LHCN-M2 (cell line): ENCODE measurements at regions not wholly inside any gene's neighbourhood (a gene's known extent, or its start where the extent isn't known, plus 50 kb on each side); places are given as distances from the start of the nearest gene placed in this dataset.

Experiments used
- DNase-seq: peaks from one replicate; pipeline ENCODE4 v3.0.0-alpha.2; 2012; ENCODE audit warnings: low read depth

DNA sequence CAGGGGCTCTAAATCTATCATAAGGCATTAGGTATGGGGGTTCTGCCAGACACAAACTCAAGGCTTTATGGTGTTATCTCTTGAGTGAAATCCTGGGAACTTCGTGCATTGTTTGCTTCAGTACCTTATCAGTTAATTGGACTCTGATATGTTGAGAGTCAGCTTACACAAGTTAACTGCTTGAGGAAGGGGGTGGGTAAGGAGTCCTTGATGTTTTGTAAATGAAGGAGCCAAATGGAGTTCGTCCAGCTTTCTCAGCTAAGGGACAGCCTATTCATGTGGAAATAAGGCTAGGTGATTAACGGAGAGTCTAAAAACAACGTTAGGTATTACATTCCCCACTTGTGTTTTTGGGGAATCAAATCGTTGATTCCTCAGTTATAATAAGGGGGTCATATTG, 157.4 kb downstream of the TRIM27 start:
- DNase-seq: no peak

DNA sequence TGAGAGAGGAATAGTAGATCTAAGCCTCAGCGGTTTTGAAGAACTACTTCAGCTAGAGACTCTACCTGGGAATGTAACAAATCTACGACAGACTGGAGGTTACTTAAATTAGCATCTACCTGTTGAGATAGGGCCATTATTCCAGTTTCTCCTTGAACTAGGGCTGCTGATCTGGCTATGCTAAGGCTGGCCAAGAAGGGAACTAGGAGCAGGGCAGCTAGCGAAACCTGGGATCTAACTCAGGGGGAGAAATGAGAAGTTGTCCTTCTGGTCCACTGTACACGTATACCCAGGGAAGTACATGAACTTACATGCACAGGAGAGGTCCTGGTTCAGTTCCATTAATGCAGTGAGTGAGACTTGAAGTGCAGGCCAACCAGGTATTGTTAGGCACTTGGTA, 156.7 kb downstream of the TRIM27 start:
- DNase-seq: no peak

DNA sequence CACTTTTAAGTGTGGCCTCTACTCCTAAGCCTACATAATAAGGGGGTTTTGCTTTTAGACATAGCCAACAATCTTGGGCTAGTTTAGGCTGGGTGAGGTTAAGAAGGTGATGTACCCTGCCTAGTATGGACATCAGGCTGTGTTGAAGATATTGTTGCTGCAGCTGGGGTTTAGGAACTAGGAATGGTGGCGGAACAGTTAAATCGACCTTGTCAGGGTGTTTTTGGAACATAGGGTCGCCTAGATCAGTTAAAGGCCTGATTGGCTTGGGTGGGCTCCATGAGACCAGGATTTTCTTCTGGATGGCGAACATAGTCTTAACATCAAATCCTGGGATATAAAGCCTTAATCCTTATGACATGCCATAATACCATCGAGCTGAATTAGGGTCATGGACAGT, 156.1 kb downstream of the TRIM27 start:
- DNase-seq: no peak

DNA sequence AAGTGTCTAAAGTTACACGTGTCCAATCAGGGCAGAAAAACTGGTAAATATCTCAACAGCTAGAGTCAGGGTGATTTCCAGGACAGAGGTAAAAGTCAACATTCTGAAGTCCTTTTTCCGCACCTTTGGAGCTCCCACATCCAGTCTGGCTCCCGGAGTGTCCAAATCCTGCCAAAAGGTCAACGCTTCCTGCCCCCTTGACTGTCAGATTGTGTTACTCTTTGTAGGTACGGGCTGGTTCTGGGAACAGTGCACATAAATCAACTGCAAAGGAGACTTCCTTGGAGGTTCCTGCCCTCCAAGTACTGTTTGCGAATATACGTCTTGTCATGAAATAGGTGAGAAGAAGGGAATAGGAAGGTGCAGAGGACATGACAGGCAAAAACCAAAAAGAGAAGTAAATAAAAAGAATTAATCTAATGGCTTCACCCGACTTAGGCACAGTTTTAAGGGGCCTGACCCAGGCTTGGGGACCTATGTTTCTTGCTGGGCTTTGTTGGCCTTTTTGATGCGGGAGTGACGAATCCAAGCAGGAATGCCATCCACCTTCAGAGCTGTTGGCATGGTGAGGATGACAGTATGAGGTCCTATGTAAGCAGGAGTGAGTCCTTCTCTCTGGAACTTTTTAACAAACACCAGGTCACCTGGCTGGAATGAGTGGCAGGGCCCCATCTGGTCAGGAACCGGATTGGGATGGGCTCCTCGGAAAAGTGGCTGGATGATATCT, 155.4 kb downstream of the TRIM27 start:
- no peak for DNase-seq

DNA sequence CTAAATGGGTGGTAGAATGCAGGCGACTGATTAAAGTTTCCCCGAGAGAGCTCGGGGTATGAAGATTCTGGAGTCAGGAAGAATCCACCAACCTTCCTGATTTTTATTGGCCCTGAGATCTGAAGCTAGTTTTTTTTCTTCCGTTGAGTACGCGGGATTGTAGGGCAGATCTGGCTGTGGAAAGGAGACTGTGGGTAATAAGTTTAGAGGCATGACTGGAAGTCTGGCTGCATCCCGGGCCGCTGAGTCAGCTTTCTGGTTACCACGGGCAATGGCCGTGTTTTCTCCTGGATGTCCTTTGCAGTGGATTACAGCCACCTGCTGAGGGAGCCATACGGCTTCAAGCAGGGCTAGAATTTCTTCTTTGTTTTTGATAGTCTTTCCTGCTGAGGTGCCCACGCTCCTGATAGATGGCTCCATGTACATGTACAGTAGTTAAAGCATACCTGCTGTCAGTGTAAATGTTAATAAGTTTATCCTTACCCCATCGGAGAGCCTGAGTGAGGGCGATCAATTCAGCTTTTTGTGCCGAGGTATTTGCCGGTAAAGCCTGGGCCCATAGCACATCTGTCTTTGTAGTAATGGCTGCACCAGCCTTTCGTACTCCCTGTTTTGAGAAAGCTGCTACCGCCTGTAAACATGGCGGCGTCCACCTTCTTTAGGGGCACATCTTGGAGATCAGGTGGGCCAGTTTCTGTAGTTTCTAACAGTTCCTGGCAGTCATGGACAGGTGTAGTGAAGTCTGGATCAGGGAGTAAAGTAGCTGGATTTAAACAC, 154.0 kb downstream of the TRIM27 start:
- peak; percentile 56 for DNase-seq

DNA sequence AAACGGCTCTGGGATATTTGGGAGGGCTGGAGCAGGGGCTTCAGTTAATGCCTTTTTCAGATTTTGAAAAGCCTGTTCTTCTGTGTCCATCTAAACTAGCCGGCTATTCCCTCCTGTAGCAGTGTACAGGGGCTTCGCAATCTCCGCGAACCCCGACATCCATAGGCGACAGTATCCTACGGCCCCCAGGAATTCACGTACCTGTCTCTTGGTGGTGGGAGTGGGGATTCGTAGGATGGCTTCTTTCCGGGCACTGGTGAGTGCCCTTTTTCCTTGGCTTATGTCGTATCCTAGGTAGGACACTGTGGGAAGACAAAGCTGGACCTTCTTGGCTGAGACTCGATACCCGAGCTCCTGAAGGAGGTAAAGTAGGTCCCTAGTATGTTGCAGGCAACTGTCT, 153.1 kb downstream of the TRIM27 start:
- DNase-seq: no peak

DNA sequence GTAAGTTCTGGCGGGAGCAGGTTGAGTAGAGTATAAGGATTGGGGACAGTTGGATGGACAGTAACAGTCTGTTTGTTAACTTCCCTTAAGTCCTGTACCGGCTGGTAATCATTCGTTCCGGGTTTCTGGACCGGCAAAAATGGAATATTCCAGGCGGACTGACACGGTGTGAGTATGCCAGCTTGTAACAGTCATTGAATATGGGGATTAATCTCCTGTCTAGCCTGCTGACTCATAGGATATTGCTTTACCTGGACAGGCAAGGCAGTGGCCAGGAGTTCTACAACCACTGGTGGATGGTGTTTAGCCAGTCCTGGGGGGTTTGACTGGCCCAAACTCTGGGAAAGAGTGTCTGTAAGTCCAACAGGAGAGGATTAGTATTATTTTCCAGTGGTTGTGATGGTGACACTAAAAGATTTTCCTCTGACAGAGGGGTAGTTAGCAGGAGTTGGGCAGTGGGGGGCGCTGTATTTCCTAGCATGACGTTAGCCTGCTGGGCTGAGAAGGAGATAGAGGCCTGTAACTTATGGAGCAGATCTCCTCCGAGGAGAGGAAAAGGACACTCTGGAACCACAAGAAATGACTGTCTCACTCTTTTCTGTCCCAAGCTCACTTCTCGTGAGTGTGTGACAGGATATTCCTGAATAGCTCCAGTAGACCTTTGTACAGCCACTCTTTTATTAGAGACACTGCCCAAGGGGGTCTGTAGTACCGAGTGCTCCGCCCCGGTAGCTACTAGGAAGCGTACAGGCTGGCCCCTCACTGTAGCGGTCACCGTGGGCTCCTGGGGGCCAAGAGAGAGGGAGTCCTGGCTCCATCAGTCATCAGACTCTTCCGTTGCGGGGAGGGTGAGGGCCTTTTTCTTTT, 152.2 kb downstream of the TRIM27 start:
- DNase-seq: no peak

DNA sequence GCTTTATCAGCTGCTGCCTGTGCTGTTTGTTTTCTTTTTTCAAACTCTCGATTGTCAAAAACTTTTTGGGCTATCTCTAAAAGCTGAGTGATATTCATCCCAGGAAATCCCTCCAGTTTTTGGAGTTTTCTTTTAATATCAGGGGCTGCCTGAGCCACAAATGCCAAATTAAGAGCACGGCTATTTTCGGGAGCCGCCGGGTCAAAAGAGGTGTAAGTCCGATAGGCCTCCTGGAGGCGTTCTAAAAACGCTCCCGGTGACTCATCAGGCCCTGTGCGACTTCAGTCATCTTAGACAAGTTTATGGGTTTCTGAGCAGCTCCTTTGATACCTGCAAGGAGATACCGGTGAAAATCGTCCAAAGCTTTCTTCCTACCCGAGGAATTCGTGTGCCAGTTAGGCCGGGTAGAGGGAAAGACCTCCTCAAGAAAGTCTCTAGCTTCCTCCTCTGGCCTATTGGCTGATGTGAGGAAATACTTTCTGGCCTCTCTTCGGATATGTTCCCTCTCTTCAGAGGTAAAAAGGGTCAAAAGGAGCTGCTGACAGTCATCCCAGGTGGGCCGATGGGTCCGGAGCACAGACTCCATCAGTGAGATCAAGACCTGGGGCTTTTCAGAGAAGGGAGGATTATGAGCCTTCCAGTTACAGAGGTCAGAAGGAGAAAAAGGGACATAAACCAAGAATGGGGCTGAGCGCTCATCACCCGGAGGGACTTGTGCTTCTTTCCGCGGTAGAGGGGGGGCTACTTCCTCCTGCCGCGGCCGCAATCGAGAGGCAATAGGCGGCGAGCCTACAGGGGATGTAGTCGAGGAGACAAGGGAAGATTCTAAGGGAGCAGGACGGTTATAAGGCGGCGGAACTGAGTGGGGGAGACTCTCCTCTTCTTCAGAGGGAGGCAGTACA, 151.1 kb downstream of the TRIM27 start:
- no peak for DNase-seq

DNA sequence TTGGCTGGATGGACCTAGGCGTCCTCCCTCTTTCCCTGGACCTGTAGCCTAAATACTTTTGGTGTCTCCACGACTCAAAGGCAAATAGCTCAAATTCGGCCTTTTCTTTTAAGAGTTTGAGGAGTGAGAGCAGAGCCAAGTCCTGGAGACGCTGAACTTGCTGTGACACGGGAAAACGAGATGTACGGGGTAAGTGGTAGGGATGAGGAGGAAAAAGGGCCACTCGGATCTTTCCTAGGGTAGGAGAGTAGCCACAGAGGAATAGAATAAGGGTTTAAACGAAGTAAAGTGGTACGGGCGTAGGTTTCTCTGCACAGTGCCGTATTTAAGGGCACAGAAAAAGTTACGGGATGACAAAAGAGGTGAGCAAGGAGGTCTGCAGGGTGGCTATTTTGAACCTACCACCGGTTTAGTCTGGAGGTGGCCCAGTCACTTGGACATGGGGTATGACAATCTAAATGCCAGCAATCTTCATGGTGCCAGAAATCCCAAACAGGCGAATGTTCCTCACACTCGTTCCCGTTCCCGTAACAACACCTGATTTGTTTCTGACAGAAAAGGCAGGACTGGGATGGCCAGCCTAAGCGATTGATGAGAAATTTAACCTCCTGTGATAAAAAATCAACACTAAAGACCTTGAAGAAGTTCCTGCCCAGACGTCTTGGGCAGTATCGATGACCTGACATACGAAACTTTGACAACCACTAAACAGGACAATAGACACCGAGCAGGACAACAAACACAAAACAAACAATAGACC, 149.3 kb downstream of the TRIM27 start:
- DNase-seq: no peak

DNA sequence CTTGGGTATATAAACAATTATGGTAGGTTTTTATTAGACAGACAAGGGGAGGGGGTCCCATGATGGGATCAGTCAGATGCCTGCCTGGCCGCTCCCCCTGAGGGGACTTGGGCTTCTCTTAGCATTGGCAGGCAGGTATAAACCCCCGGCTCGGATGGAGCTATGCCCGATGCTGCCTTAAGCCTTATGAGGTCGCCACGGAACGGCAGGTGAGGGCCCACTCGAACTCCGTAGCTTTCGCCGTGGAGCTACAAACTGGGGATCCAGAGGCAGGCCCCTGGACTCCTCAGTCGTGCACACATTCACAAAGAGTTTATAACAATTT, 148.8 kb downstream of the TRIM27 start:
- DNase-seq: no peak

DNA sequence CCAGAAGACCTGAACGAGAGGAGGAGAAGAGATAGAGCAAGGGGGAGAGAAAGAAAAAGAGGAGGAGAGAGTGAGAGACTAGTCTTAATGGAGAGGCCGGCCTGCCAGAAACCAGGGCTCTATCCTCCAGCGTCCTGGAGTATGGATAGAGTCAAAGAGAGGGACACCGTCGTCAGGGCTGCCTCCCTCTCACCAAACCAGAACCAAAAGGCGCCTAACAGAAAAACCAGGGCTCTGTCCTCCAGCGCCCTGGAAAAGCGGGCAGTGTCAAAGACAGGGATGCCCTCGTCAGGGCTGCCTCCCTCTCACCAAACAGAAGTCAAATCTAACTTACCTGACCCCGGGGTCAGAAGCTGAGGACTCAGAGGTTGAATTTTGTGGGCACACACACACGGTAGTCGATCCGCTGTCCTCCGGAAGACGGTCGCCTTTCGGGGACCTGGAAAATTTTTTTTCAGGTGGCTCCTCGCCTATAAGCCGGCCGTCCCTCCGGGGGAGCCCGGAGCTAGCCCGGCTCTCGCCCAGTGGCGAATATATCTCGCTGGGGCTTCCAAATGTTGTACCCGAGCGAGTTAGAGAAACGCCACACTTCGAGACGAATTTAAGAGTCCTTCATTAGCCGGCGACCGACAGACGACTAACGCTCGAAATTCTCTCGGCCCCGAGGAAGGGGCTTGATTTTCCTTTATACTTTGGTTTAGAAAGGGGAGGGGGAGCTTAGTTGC, 148.2 kb downstream of the TRIM27 start:
- DNase-seq: no peak

DNA sequence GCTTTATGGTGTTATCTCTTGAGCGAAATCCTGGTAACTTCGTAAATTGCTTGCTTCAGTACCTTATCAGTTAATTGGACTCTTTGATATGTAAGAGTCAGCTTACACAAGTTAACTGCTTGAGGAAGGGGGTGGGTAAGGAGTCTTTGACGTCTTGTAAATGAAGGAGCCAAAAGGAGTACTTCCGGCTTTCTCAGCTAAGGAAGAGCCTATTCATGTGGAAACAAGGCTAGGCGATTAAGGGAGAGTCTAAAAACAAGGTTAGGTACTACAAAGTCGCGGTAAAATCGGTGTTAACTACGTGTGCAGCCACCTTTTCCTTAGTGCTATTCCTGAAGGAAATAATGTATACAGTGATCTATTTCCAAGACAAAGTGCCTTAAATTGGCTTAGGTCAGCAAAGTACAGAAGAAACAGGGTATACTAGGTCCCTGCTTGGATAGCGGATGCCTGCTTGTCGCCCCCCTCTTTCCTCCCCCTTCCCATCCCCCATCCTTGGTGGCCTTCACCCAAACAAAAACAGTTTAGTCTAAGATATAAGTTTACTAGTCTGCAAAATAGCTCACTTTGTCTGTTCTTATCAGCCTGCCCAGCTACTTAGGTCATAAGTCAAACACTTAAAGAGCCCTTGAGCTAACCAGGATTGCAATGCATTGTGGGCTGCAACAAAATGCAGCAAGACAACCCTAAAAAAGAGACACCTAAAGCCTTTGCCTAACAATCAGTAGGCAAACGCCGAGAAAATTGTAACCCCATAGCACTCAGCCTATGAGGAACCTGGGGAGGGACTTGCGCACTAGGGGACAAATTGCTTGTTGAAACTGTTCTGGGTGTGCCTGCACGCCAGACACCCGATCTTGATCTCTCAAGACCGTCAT, 147.3 kb downstream of the TRIM27 start:
- DNase-seq: no peak

DNA sequence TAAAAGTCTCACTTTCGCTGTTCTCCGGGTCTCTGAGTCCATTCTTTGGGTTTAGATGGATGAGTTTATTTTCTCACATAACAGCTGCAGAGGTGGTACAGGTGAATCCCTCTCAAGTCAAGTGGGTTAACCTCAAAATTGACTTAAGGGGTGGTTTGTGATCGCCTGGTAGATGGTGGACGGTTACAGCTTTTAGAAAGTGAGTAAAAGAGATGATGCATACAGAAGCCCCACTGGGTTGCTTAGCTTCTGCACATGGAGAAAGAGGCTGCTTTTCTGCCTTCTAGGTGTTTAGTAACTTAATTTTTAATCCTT, 146.7 kb downstream of the TRIM27 start:
- DNase-seq: no peak

DNA sequence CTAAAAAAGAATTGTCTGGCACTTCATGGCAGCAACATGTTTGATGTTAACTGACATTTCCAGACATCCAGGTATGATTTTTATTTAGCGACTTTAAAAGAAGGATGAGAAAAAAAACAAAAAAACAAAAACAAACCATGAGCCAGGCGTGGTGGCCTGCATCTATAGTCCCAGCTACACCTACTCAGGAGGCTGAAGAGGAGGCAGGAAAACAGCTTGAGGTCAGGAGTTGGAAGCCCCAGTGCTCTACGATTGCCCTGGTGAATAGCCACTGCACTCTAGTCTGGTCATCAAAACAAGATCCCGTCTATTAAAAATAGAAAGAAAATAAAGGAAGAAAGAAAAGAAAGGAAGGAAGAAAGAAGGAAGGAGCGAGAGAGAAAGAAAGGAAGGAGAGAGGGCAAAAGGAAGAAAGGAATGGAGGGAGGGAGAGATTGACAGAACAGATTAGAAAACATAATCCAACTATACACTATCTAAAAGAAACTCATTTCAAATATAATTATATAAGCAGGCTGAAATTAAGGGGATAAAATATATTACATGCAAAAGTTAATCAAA, 141.6 kb downstream of the TRIM27 start:
- no peak for DNase-seq

DNA sequence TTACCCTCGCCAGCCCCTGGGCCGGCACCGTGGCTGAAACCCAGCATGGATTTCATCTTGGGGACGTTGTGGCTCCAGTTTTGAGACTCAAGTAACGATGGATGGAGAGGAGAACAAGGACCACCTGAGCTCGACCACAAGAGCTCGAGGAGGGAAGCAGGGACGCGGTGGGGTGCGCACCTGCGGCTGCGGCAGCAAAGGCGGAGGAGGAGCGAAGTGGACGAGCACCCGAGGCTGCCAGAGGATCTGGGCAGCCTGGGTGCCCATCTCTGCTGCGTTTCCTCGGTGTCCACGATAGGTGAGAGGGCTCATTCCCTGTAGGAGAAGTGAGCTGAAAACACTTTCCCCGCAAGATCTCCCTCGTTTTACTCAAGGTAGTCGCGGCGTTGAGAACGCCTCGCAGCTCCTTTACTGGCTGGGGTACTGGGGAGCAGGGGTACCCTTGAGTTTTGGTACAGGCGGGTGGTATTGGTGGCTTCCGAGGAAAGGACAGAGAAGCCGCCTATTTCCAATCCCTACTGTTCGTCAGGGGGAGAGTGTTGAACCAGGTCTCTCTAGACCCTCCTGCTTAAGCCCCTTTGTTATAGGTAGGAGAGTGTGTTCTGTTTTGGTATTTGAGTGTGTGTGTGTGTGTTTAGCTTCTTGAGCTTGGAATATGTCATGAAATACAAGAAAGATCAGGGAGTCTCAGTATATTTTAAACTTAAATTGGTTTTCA, 137.7 kb downstream of the TRIM27 start:
- no peak for DNase-seq

DNA sequence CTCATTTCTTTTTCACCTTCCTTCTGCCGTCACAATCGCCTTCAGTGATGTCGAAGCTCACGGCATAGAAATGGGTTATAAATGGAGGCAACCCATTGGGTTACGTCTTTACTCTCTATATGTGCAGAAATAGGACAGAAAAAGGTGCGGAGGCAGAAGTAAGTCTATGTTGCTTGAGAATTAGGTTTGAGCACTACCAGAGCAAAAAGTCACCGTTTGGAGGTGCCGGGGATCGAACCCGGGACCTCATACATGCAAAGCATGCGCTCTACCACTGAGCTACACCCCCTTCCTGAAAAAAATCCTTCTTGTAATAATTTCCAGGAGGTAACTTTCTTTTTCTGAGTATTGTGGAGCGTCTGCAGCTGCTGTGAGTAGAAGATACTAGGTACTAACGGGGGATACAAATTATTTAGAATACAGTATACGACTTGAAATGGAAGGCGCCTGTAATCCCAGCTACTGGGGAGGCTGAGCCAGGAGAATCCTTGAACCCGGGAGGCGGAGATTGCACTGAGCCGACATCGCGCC, 134.2 kb downstream of the TRIM27 start:
- peak; percentile 68 for DNase-seq

DNA sequence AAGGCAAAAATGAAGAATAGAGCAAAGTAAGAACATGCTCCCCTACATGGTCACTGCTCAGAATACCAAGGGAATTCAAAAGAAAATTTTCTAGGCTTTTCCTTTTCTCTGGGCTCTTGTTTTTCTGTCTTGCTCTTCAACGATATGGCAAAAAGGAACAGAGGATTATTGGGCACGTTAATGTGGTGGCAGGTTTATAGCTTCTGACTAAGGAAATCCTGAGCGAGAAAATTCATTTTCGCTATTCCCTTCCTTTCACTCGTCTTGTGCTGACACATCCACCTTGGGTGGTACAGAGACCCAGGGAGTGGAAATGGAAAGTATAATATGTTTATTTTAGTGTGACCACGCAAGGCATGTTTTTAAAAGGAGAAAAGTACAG, 132.8 kb downstream of the TRIM27 start:
- no peak for DNase-seq
